HG03095 (cell line): ENCODE measurements at regions not wholly inside any gene's neighbourhood (a gene's known extent, or its start where the extent isn't known, plus 50 kb on each side); places are given as distances from the start of the nearest gene placed in this dataset.

Source experiments
- ATAC-seq: cut with Tn5 transposase; IDR thresholded peaks from one replicate; pipeline ENCODE4 v1.9.1; 2021; ENCODE audit warnings: moderate library complexity; ENCODE audit not compliant: unreplicated experiment

DNA sequence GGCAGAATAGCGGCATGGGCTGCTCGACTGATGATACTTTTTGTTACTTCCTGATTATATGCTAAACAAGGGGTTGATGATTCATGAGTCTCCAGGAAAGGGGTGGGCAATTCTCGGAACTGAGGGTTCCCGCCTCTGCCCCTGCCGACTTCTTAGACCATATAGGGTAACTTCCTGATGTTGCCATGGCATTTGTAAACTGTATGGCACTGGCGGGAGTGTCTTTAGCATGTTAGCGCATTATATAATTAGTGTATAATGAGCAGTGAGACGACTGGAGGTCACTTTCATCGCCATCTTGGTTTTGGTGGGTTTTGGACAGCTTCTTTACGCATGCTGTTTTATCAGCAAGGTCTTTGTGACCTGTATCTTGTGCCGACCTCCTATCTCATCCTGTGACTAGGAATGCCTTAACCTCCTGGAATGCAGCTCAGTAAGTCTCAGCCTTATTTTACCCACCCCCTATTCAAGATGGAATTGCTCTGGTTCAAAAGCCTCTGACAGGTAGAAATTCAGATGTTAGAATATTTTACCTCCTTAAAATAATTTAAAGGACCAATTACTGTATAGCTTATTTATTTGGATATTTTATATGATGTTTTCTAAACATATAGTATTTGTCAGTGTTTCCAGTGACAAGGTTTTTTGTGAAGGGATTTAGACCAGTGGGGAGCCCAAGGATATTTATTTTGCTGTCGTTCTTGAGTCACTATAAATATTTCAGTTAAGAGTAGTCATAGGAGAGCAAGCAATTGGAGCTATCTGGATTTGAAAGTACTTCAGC, 90.1 kb upstream of the PIK3CG start:
- ATAC-seq: no peak

- no peak for ATAC-seq
These were observed 89.5 kb upstream of the PIK3CG start for GRCh38 chr7:106775552-106775936.

DNA sequence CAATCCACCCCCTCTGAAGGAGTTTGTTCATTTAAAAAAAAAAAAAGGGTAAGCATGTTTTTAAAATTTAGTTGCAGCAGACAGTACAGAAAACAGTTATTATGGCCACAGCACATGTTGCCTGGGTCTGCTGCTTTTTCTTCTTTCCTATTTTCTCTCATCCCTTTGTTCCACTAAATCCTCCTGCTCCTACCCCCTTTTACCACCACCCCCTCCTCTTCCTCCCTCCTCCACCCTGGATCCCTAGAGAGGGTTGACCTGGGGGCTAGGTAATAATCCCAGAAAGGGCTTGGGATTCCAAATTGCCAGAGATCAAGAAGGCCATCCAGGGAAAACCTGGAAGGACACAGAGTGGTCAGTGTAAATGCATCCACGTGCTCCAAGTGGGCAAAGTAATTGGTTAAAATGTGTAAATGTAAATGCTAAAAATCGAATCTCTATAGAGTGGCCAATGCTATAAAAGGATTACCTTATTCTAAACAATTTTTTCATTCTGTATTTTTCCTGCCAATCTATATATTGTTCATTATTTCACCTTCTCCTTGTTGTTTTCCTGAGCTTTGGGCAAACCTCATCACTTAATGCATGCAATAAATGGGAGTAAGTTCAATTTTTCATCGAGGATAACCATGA, 89.0 kb upstream of the PIK3CG start:
- no peak for ATAC-seq

DNA sequence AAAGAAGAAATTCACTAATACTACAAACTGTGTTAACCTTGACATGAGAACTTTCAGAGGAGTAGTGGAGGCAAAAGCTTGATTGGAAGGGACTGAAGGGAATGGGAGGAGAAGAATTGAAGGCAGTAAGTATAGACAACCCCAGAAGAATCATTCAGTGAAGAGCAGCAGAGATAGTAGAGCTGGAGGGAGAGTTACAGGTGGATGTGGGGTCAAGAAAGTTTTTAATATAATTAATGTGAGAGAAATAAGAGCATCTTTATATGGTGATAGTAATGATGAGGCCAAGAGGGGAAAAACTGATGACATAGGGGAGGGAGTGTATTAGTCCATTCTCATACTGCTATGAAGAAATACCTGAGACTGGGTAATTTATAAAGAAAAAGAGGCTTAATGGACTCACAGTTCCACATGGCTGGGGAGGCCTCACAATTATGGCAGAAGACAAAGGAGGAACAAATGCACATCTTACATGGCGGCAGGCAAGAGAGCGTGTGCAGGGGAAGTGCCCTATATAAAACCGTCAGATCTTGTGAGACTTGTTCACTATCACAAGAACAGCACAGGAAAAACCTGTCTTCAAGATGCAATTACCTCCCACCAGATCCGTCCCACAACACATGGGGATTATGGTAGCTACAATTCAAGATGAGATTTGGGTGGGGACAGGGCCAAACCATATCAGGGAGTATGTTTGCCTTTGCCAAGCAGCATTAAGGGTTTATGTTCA, 88.3 kb upstream of the PIK3CG start:
- ATAC-seq: no peak

DNA sequence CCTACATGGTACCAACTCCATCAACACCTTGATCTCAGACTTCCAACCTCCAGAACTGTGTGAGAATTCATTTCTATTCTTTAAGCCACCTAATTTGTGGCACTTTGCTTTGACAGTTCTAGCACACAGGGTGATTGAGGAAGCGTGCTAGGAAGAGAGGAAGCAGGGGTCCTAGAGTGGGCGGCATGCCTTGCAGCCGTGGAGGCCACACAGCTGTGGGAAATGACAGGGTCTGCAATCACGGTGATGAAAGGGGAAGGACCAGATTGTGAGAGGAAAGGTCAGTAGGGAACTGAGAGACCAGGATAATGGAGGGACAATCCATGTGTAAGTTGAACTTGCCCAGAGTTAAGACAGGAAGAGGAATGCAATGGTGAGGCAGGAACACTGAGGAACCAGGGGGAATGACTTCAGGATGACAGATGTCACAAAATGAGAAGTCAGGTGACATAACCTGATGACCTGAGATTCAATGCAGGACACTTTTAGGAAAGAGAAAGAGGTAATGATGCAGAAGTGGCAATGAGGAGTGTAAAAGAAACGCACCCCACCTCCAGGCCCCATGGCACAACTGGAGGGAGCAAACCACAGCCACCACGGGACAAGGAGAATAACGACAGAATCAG, 87.3 kb upstream of the PIK3CG start:
- no peak for ATAC-seq

DNA sequence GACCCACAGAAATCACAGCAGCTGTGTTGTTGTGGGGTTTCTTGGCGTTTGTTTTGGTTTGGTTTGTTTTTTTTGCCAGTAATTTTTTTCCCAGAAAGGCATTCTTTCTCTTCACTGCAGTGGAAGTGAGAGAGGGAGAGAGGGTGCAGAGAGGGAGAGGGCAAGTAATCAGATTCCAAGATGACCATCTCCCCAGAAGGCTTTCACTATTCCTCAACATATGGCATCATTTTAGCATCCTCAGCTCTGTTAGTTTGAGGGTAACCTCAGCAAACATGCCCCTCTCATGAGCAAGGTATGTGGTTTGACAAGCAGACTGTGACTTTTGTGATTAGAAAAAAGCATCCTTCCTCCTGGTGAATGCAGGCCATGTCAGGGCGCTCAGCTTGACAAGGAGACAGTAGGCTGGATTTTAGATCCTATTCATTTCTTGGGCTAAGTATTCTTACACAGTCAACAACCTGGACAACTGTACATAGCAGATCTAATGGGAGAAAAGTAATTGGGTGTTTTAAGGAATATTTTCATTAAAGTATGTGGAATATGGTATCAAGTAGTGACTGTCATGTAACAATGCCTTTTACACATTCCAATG, 86.3 kb upstream of the PIK3CG start:
- no peak for ATAC-seq

- no peak for ATAC-seq
These were observed 85.2 kb upstream of the PIK3CG start for GRCh38 chr7:106779877-106780276.

DNA sequence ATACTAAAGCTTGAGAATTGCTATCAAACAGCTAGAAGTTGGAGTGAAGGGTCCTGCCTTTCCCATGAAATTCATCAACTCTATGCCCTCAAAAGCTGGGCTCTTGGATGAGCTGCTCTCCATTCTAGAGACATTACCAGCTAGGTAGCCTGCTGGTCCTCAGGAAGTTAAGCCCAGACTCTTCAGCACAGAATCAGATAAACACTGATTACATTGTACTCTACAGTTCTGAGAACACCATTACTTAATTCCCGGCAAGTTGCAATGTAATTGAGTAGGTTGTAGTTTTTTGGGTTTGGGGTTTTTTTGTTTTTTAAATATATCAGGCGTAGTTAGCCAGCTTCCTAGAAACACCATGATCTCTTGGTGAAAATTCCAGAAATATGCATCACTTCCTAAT, 84.1 kb upstream of the PIK3CG start:
- no peak for ATAC-seq

DNA sequence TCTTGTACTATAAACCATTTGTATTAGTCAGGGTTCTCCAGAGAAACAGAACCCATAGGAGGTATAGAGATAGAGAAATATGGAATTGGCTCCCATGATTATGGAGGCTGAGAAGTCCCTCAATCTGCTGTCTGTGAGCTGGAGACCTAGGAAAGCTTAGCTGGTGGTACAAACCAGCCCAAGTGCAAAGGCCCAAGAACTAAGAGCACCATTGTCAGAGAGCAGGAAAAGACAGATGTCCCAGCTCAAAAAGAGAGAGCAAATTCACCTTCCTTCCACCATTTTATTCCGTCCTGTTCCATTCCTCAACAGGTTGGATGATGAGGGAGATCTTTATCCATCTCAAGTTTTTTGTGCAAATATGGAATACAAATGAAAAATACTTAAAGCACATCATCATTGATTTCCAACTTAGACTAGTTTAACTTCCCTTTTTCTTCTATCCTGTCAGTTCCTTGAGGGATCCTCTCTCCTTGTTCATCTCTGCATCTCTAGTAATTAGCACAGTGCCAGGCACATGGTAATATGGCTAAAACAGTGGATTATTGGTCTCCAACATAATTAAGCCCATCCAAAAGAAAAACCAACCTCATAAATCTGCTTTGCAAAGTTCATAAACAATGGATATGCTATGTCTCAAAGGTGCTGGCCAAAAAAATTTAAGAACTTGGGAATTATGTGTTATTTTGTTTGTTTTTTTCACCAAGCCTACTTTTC, 83.1 kb upstream of the PIK3CG start:
- ATAC-seq: no peak

- no peak for ATAC-seq
These were observed 81.8 kb upstream of the PIK3CG start for GRCh38 chr7:106783286-106783685.

- ATAC-seq: no peak
These were observed 76.4 kb upstream of the PIK3CG start for GRCh38 chr7:106788637-106789036.

DNA sequence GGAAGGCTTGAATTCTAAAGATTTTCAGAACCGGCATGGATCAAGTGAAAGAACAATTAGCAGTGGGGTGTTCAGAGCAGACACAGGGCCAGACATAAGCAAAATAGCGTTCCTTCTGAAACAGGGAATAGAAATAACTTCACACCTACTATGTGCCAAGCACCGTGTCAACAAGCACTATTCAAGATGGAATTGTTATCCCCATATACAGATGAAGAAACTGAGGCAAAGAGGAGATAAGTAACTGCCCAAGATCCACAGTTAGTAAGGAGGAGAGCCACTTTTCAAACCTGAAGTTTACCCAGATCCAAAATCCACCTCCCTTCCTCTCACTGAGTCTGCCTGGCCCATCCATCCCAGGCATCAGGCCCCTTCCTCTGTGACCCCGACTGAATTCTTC, 73.6 kb upstream of the PIK3CG start:
- ATAC-seq: no peak

- ATAC-seq: no peak
These were observed 72.7 kb upstream of the PIK3CG start for GRCh38 chr7:106792233-106792926.

DNA sequence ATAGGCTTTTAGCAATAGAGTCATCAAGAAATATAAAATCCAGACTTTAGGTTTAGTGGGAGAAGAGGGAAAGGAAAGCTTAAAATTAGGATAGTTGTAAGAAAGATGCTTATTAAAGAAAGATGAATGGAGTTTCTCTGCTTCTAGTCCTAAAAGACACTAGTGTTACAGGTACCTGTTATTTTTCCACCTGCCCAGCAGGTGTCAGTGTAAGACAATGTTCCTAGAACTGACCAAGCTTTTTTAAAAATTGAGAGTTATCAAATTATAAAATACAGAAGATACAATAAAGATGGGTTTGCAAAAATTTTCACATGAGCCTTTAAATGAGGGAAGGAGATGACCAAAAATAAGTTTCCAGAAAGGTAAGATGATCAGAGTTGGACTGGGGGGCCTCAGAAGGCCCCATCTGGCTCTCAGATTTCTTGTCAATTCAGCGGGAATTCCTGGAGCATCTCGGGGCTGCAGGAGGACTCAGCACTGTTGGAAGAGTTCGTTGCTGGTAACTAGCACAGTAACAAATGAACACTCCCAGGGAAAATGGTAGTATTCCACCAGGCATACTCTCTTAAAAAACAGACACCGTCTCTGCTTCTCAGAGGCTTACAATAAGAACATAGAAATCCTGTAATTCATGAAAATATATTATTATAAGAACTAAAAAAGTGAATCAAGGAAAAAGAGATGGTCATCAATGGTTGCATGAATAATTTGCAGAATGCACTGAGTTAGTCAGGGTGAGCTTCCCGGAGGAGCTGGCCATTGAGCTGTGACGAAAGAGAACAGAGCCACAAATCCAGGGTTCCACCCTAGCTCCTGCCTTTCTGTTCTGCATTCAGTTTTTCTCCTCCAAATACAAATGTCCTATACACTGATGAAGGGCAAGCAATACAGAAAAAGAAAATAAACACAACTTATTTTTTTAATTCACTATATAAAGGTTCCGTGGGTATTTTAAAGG, 71.8 kb upstream of the PIK3CG start:
- ATAC-seq: no peak

DNA sequence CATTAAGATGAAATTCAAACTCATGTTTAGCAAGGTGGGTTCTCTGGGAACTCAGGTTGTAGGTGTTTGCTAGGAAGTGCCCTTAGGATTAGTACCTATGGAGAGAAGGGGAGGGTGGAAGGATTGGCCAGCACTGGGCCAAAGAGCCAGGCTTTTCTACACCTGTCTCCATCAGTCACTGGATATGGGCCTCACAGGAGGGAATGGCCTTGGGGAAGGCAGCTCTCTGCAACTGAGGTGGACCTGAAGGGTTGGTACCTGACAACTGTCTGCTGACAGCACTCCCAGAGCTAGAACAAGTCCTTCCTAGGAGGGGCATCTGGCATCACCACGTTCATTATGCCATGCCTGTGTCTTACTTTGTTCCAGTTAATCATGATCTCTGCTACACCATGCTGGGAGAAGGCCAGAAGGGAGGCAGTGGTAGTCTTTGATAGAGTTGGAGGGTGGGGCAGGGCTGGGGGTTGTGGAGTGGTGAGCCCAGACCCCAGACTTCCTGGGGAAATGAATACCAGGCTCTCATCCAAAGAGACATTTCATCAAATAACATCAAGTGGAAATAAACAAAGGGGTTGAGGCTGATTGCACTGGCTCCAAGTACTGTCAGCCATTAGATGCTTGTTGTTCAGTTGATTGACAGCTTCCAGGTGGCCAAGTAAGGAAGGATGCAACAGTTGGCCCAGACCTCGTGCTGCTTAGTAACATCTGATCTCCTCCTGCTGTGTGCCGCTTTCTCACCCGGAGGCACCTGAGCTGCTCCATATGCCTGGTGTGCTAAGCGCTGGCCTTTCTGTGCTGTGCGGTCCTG, 70.6 kb upstream of the PIK3CG start:
- no peak for ATAC-seq

GRCh38 chr7:106795084-106795876, 69.8 kb upstream of the PIK3CG start:
- no peak for ATAC-seq

DNA sequence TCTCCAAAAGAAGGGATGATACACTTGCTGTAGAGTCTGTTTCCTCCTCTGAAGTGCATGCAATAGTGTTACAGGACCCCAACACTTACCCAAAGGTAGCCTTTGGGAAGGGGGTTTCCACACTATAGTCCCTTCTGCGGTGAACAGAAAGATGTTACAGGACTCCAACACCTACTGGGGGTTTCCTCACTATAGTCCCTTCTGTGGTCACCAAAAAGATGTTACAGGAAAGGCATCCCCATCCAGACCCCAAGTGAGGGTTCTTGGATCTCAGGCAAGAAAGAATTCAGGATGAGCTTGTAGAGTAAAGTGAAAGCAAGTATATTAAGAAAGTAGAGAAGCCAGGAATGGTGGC, 69.2 kb upstream of the PIK3CG start:
- no peak for ATAC-seq
